B cell (primary cell): ENCODE measurements at regions not wholly inside any gene's neighbourhood (a gene's known extent, or its start where the extent isn't known, plus 50 kb on each side); places are given as distances from the start of the nearest gene placed in this dataset.

Experiments
- ATAC-seq: fragments of 200-7000 bp; cut with Tn5 transposase; one replicate; pipeline ENCODE4 v1.10.0; 2021; ENCODE audit warnings: low read depth, mild to moderate bottlenecking, moderate number of reproducible peaks, moderate library complexity
- CTCF ChIA-PET: fragments of 350-600 bp; sonication (Branson Sonifier 250); formaldehyde crosslinking; loops from one replicate; lab custom pipeline; 2021; ENCODE audit warnings: antibody characterized with exemption, inconsistent platforms; lab: Charles Lee
- POLR2A ChIA-PET: fragments of 350-600 bp; sonication (Branson Sonifier 250); formaldehyde crosslinking; loops from one replicate; lab custom pipeline; 2021; ENCODE audit warnings: antibody characterized with exemption; lab: Charles Lee
- DNase-seq: peaks from one replicate; pipeline ENCODE4 v3.0.0; 2013
- H2AFZ ChIP-seq: 2 replicates; pipeline ENCODE4 v1.6.1; 2012; ENCODE audit warnings: mild to moderate bottlenecking, low read depth, low read length; ENCODE audit not compliant: insufficient read depth, poor library complexity, severe bottlenecking
- H3K27ac ChIP-seq, 2 donors: 1 replicate in 1 of 2; 2 replicates in 1 of 2; pipeline ENCODE4 v1.5.1; 2012 to 2013; ENCODE audit warnings: low read length in 2 of 2, mild to moderate bottlenecking in 2 of 2, moderate library complexity in 1 of 2
- H3K27me3 ChIP-seq, 4 experiments: fragments of 200-600 bp in 1 of 4; sonication (generic) in 1 of 4; replicated peaks in 1 of 4; 1 replicate in 2 of 4; 2 replicates in 2 of 4; pipeline versions ENCODE4 v1.6.1 to v1.7.0; 2013 to 2016; ENCODE audit warnings: low read length in 3 of 4, mild to moderate bottlenecking in 2 of 4, mixed read lengths in 1 of 4, moderate library complexity in 1 of 4; ENCODE audit not compliant: insufficient read depth in 4 of 4, control insufficient read depth in 3 of 4; ENCODE audit errors: control extremely low read depth in 1 of 4
- H3K36me3 ChIP-seq, 2 experiments: replicated peaks in 1 of 2; 1 replicate in 1 of 2; 2 replicates in 1 of 2; pipeline versions ENCODE4 v1.6.1 to v1.7.1; 2013; ENCODE audit warnings: low read length in 1 of 2; ENCODE audit not compliant: insufficient read depth in 2 of 2, control insufficient read depth in 1 of 2; ENCODE audit errors: control extremely low read depth in 1 of 2, extremely low read depth in 1 of 2
- H3K4me1 ChIP-seq, 2 donors: fragments of 200-600 bp in 1 of 2; sonication (generic) in 1 of 2; 1 replicate in 1 of 2; 2 replicates in 1 of 2; pipeline versions ENCODE4 v1.5.1 to v1.6.1; 2013 to 2017; ENCODE audit warnings: low read length in 2 of 2; ENCODE audit not compliant: control insufficient read depth in 2 of 2, insufficient read depth in 2 of 2
- H3K4me2 ChIP-seq: replicated peaks from 2 replicates; pipeline ENCODE3; 2012; ENCODE audit warnings: mild to moderate bottlenecking, low read depth, low read length; ENCODE audit not compliant: poor library complexity, severe bottlenecking
- H3K4me3 ChIP-seq, 5 experiments: fragments of 200-600 bp in 1 of 5; sonication (generic) in 1 of 5; 1 replicate in 3 of 5; 2 replicates in 2 of 5; pipeline versions ENCODE4 v1.5.1 to v1.7.0; 2011 to 2016; ENCODE audit warnings: low read length in 4 of 5, mild to moderate bottlenecking in 4 of 5, low read depth in 2 of 5, control low read depth in 1 of 5, moderate library complexity in 1 of 5; ENCODE audit not compliant: insufficient read depth in 1 of 5; ENCODE audit errors: control extremely low read depth in 1 of 5, extremely low read depth in 1 of 5
- H3K79me2 ChIP-seq: fragments of 200-600 bp; sonication (generic); one replicate; pipeline ENCODE4 v1.6.0; 2016; ENCODE audit warnings: low read length; ENCODE audit not compliant: control insufficient read depth, insufficient read depth
- H3K9ac ChIP-seq: fragments of 200-600 bp; sonication (generic); 2 replicates; pipeline ENCODE4 v1.6.1; 2017; ENCODE audit warnings: mild to moderate bottlenecking, low read length, moderate library complexity
- H3K9me3 ChIP-seq, 3 donors: one replicate each; pipeline versions ENCODE4 v1.6.1 to v1.7.1; 2013; ENCODE audit warnings: low read length in 2 of 3; ENCODE audit not compliant: control insufficient read depth in 2 of 3, insufficient read depth in 1 of 3; ENCODE audit errors: control extremely low read depth in 1 of 3
- H4K20me1 ChIP-seq: 2 replicates; pipeline ENCODE4 v1.6.0; 2012; ENCODE audit warnings: mild to moderate bottlenecking, low read length; ENCODE audit not compliant: insufficient read depth, control insufficient read depth, poor library complexity, severe bottlenecking
- H3K27ac Mint-ChIP-seq: one replicate; pipeline ENCODE4 v1.8.0; 2021; ENCODE audit warnings: mixed read lengths
- H3K27me3 Mint-ChIP-seq: one replicate; pipeline ENCODE4 v1.8.0; 2021; ENCODE audit warnings: mixed read lengths
- H3K4me1 Mint-ChIP-seq: one replicate; pipeline ENCODE4 v1.8.0; 2021; ENCODE audit warnings: mixed read lengths
- H3K4me3 Mint-ChIP-seq: one replicate; pipeline ENCODE4 v1.8.0; 2021; ENCODE audit warnings: mixed read lengths
- H3K9me3 Mint-ChIP-seq: one replicate; pipeline ENCODE4 v1.8.0; 2022; ENCODE audit warnings: mixed read lengths; ENCODE audit not compliant: insufficient read depth
- CTCF ChIP-seq: fragments of 200-600 bp; IDR thresholded peaks from one replicate; pipeline ENCODE4 v1.8.0; 2022; ENCODE audit warnings: antibody characterized with exemption, mild to moderate bottlenecking
- EZH2 ChIP-seq: IDR thresholded peaks from 2 replicates; pipeline ENCODE4 v1.6.1; 2012; ENCODE audit warnings: borderline replicate concordance, low read depth, mild to moderate bottlenecking, moderate library complexity, low read length; ENCODE audit not compliant: insufficient read depth, poor library complexity, severe bottlenecking
- WGBS: methylation state at CpG from one replicate; pipeline ENCODE4 v1.1.5; 2013; ENCODE audit warnings: missing lambda C conversion rate; ENCODE audit not compliant: insufficient coverage; 5-methylcytosine and 5-hydroxymethylcytosine counted together
- intact Hi-C: fragments of 100-400 bp; cut with micrococcal nuclease; formaldehyde crosslinking; loops from one replicate; pipeline ENCODE4 v1.10.0; 2022

- Mint-ChIP-seq H3K4me3 (no peak overlapping the region), H3K9me3 (no peaks in the 10 kb centered on the region), H3K4me1 (peaks cover 25% of the 10 kb centered on the region), H3K27me3 (no peaks in the 10 kb centered on the region), H3K27ac (no peak overlapping the region)
- Histone ChIP-seq H2AFZ (peak overlapping the region; percentile 30), H4K20me1 (no peaks in the 10 kb centered on the region), H3K79me2 (no peaks in the 10 kb centered on the region), H3K27me3 (no peaks in the 10 kb centered on the region), H3K27ac (peak overlapping the region; percentile 39 to 80), H3K9ac (no peak overlapping the region), H3K36me3 (no peaks in the 10 kb centered on the region), H3K4me3 (no peak overlapping the region), H3K4me1 (peaks cover 66 to 72% of the 10 kb centered on the region in 2 donors), H3K9me3 (no peaks in the 10 kb centered on the region), H3K4me2 (peak overlapping the region; percentile 31)
- POLR2A ChIA-PET = interaction anchor here (0.6 kb wide), 1 partner anchor 184 kb away, joined by 3 read pairs; no protein-coding TSS in a partner anchor
- intact Hi-C loops = no loop called here
- 13% methylated on average over 2 of the region's 3 CpGs for WGBS
- CTCF ChIA-PET = no interaction called here
- TF ChIP-seq EZH2 = no peak
- TF ChIP-seq CTCF = no peak
- ATAC-seq = peak; percentile 40
- peak; percentile 78 for DNase-seq
Observed at GRCh38 chr12:89162589-89163261, 189.6 kb downstream of the DUSP6 start.

- Histone ChIP-seq H3K36me3 (no peaks in the 10 kb centered on the region), H2AFZ (no peak overlapping the region), H3K4me1 (peaks cover 69 to 74% of the 10 kb centered on the region in 2 donors), H3K9me3 (no peaks in the 10 kb centered on the region), H4K20me1 (no peaks in the 10 kb centered on the region), H3K79me2 (no peaks in the 10 kb centered on the region), H3K27ac (peak overlapping the region in 1 of 2 donors; percentile 46), H3K4me2 (no peak overlapping the region), H3K9ac (no peak overlapping the region), H3K4me3 (no peak overlapping the region), H3K27me3 (no peaks in the 10 kb centered on the region)
- ChIA-PET CTCF (no interaction called here), POLR2A (no interaction called here)
- no peaks in the 10 kb centered on the region for H3K9me3 Mint-ChIP-seq
- peaks cover 28% of the 10 kb centered on the region for H3K4me1 Mint-ChIP-seq
- TF ChIP-seq CTCF (no peak), EZH2 (no peak)
- no peaks in the 10 kb centered on the region for H3K27me3 Mint-ChIP-seq
- no peak for DNase-seq
- no peak for ATAC-seq
- H3K27ac Mint-ChIP-seq = no peak overlapping the region
- 100% methylated on average over 3 of the region's 3 CpGs for WGBS
- intact Hi-C loops = no loop called here
- no peak overlapping the region for H3K4me3 Mint-ChIP-seq
Observed at GRCh38 chr12:89161557-89161956, 190.7 kb downstream of the DUSP6 start.
